Skeletal muscle cell (primary cell): ENCODE measurements at regions not wholly inside any gene's neighbourhood (a gene's known extent, or its start where the extent isn't known, plus 50 kb on each side); places are given as distances from the start of the nearest gene placed in this dataset.
A peak's percentile ranks its signal among the peaks of the same experiment; 100 is the strongest.

Experiments
- DNase-seq: peaks from one replicate; pipeline ENCODE4 v3.0.0-alpha.2; 2010; ENCODE audit warnings: low read depth
- H3K4me3 ChIP-seq: 2 replicates; pipeline ENCODE4 v1.5.1; 2011; ENCODE audit warnings: low read depth, mild to moderate bottlenecking, control low read depth, low read length, moderate library complexity

GRCh38 chr21:38646213-38646837 is 148.0 kb upstream of the ERG start:
- DNase-seq: peak; percentile 36
- H3K4me3 ChIP-seq: no peak overlapping the region

GRCh38 chr21:38649120-38649519 is 150.8 kb upstream of the ERG start:
- H3K4me3 ChIP-seq: no peak overlapping the region
- no peak for DNase-seq

- DNase-seq: no peak
- H3K4me3 ChIP-seq: no peak overlapping the region
Measured at GRCh38 chr21:38651570-38651969, 153.3 kb upstream of the ERG start.

- no peak overlapping the region for H3K4me3 ChIP-seq
- DNase-seq: no peak
Measured at GRCh38 chr21:38652396-38652795, 153.3 kb upstream of the ETS2 start.

- H3K4me3 ChIP-seq: no peak overlapping the region
- DNase-seq: no peak
Measured at GRCh38 chr21:38654580-38654979, 151.1 kb upstream of the ETS2 start.

- H3K4me3 ChIP-seq: no peak overlapping the region
- DNase-seq: no peak
Measured at GRCh38 chr21:38658511-38658910, 147.2 kb upstream of the ETS2 start.

- H3K4me3 ChIP-seq: no peak overlapping the region
- no peak for DNase-seq
Measured at GRCh38 chr21:38659936-38660332, 145.8 kb upstream of the ETS2 start.

- H3K4me3 ChIP-seq: peak overlapping the region; percentile 36
- DNase-seq: no peak
Measured at GRCh38 chr21:38660333-38661196, 145.2 kb upstream of the ETS2 start.

- DNase-seq: no peak
- peak overlapping the region; percentile 36 for H3K4me3 ChIP-seq
Measured at GRCh38 chr21:38661197-38661871, 144.4 kb upstream of the ETS2 start.

GRCh38 chr21:38661889-38662568 is 143.7 kb upstream of the ETS2 start:
- H3K4me3 ChIP-seq: no peak overlapping the region
- no peak for DNase-seq

GRCh38 chr21:38663282-38663681 is 142.4 kb upstream of the ETS2 start:
- H3K4me3 ChIP-seq: no peak overlapping the region
- no peak for DNase-seq

- H3K4me3 ChIP-seq: no peak overlapping the region
Measured at GRCh38 chr21:38664315-38664714, 141.4 kb upstream of the ETS2 start.

GRCh38 chr21:38664841-38665240 is 140.9 kb upstream of the ETS2 start:
- no peak overlapping the region for H3K4me3 ChIP-seq
- no peak for DNase-seq

More at GRCh38 chr21:38664315-38664714, 141.4 kb upstream of the ETS2 start:
- no peak for DNase-seq

- DNase-seq: no peak
- no peak overlapping the region for H3K4me3 ChIP-seq
Measured at GRCh38 chr21:38667291-38667870, 138.3 kb upstream of the ETS2 start.

GRCh38 chr21:38668067-38668466 is 137.7 kb upstream of the ETS2 start:
- no peak overlapping the region for H3K4me3 ChIP-seq
- DNase-seq: no peak

GRCh38 chr21:38668541-38668940 is 137.2 kb upstream of the ETS2 start:
- DNase-seq: no peak
- H3K4me3 ChIP-seq: no peak overlapping the region

GRCh38 chr21:38669186-38669585 is 136.5 kb upstream of the ETS2 start:
- no peak for DNase-seq
- no peak overlapping the region for H3K4me3 ChIP-seq

GRCh38 chr21:38670861-38671260 is 134.9 kb upstream of the ETS2 start:
- no peak overlapping the region for H3K4me3 ChIP-seq
- DNase-seq: no peak

- no peak overlapping the region for H3K4me3 ChIP-seq
Measured at GRCh38 chr21:38671773-38672172, 134.0 kb upstream of the ETS2 start.

More at GRCh38 chr21:38671773-38672172, 134.0 kb upstream of the ETS2 start:
- DNase-seq: no peak
